K562 (cell line): ENCODE measurements at regions not wholly inside any gene's neighbourhood (a gene's known extent, or its start where the extent isn't known, plus 50 kb on each side); places are given as distances from the start of the nearest gene placed in this dataset.

Experiments
- ATAC-seq: fragments of 200-7000 bp; cut with Tn5 transposase; 3 replicates; pipeline ENCODE4 v1.9.1; 2020; ENCODE audit warnings: moderate library complexity
- BruUV-seq: library from RNA; stranded (reverse); fragments of 400-500 nt; replicated peaks from 2 replicates; lab custom pipeline; 2021; lab: Mats Ljungman, UMichigan
- CTCF ChIA-PET: fragments of 300-600 bp; formaldehyde crosslinking; extraction: SDS; loops from one replicate; lab custom pipeline; 2021; ENCODE audit warnings: low intra/inter-chr PET ratio; lab: Yijun Ruan, JAX
- POLR2A ChIA-PET: fragments of 300-600, 350-650 bp; sonication (Branson Sonifier 250); formaldehyde crosslinking; extraction: SDS; loops from one replicate; lab custom pipeline; 2021; ENCODE audit warnings: antibody characterized with exemption, inconsistent platforms; lab: Yijun Ruan, JAX
- DNase-seq, 4 experiments: peaks; one replicate each; pipeline versions ENCODE4 v3.0.0 to v3.0.0-alpha.2; 2011 to 2018; ENCODE audit warnings: low spot score in 3 of 4, mixed read lengths in 3 of 4; ENCODE audit errors: extremely low read depth in 1 of 4
- FAIRE-seq: peaks from 2 replicates; lab custom pipeline; 2011; peaks lifted over from hg19 to GRCh38; lab: Jason Lieb, UNC
- H2AFZ ChIP-seq: 2 replicates; pipeline ENCODE4 v1.6.0; 2011; ENCODE audit warnings: low read depth, low read length, control low read depth, inconsistent platforms
- H3K27ac ChIP-seq: fragments of 200-600 bp; 3 replicates; pipeline ENCODE4 v1.8.0; 2011; ENCODE audit warnings: low read depth, mild to moderate bottlenecking, control low read depth, inconsistent platforms, low read length, moderate library complexity, mixed read lengths; ENCODE audit errors: extremely low read depth
- H3K27me3 ChIP-seq, 2 experiments: fragments of 300-600 bp in 1 of 2; 2 replicates in 1 of 2; 3 replicates in 1 of 2; pipeline versions ENCODE4 v1.6.0 to v1.8.0; 2011; ENCODE audit warnings: inconsistent platforms in 2 of 2, low read length in 2 of 2, mild to moderate bottlenecking in 1 of 2, mixed read lengths in 1 of 2, moderate library complexity in 1 of 2; ENCODE audit not compliant: control insufficient read depth in 2 of 2, insufficient read depth in 2 of 2
- H3K36me3 ChIP-seq: fragments of 300-600 bp; 3 replicates; pipeline ENCODE4 v1.8.0; 2011; ENCODE audit warnings: mild to moderate bottlenecking, low read length, inconsistent platforms; ENCODE audit not compliant: control insufficient read depth, insufficient read depth
- H3K4me1 ChIP-seq, 2 experiments: fragments of 200-600 bp in 1 of 2; replicated peaks in 1 of 2; 2 replicates in 1 of 2; 3 replicates in 1 of 2; pipeline versions ENCODE4 v1.5.1 to v1.8.0; 2011; ENCODE audit warnings: inconsistent platforms in 2 of 2, low read length in 2 of 2, mild to moderate bottlenecking in 1 of 2, mixed read lengths in 1 of 2, moderate library complexity in 1 of 2; ENCODE audit not compliant: control insufficient read depth in 2 of 2, insufficient read depth in 2 of 2
- H3K4me2 ChIP-seq: 2 replicates; pipeline ENCODE4 v1.6.1; 2011; ENCODE audit warnings: low read length, control low read depth, inconsistent platforms, mixed read lengths; ENCODE audit not compliant: insufficient read depth
- H3K4me3 ChIP-seq: fragments of 200-600 bp; sonication (generic), shearing (Covaris generic); 2 replicates; pipeline ENCODE4 v1.5.1; 2016; ENCODE audit warnings: control low read depth, inconsistent platforms
- H3K79me2 ChIP-seq: fragments of 200-600 bp; 3 replicates; pipeline ENCODE4 v1.8.0; 2011; ENCODE audit warnings: low read length, inconsistent platforms; ENCODE audit not compliant: control insufficient read depth, insufficient read depth
- H3K9ac ChIP-seq, 2 experiments: 2 replicates each; pipeline versions ENCODE4 v1.6.0 to v1.6.1; 2011; ENCODE audit warnings: low read depth in 2 of 2, low read length in 2 of 2, control low read depth in 1 of 2, inconsistent platforms in 1 of 2, mild to moderate bottlenecking in 1 of 2, mixed read lengths in 1 of 2; ENCODE audit not compliant: insufficient read depth in 1 of 2
- H3K9me1 ChIP-seq: one replicate; pipeline ENCODE4 v1.6.0; 2011; ENCODE audit warnings: inconsistent platforms, mild to moderate bottlenecking, low read length, moderate library complexity; ENCODE audit not compliant: control insufficient read depth, insufficient read depth
- H3K9me3 ChIP-seq: replicated peaks from 2 replicates; pipeline ENCODE4 v1.5.1; 2011; ENCODE audit warnings: low read depth, low read length, inconsistent platforms; ENCODE audit not compliant: control insufficient read depth, insufficient read depth
- H4K20me1 ChIP-seq: replicated peaks from 2 replicates; pipeline ENCODE4 v1.6.1; 2011; ENCODE audit warnings: low read length, inconsistent platforms, mixed read lengths; ENCODE audit not compliant: control insufficient read depth, insufficient read depth
- CREBBP ChIP-seq: IDR thresholded peaks from one replicate; pipeline ENCODE4 v1.6.1; 2012; ENCODE audit warnings: low read depth, mild to moderate bottlenecking, control low read depth, inconsistent platforms, low read length
- DIDO1 ChIP-seq: fragments of 450-650 bp; IDR thresholded peaks from 2 replicates; pipeline ENCODE4 v1.6.1; 2016; ENCODE audit warnings: low read depth, missing biosample characterization, missing genetic modification characterization
- RHOXF2B ChIP-seq: fragments of 250-450 bp; sonication (Bioruptor Pico); conservative IDR thresholded peaks from 2 replicates; pipeline ENCODE4 v1.5.1; 2021
- ZBED1 ChIP-seq: IDR thresholded peaks from 2 replicates; pipeline ENCODE4 v1.6.1; 2014
- ZBTB33 ChIP-seq: sonication (generic); formaldehyde crosslinking; IDR thresholded peaks from 2 replicates; pipeline ENCODE4 v1.8.1; 2023; ENCODE audit warnings: mild to moderate bottlenecking, missing genetic modification reagents
- WGBS: fragments of 100-300 bp; shearing (Covaris generic); methylation state at CpG from one replicate; pipeline ENCODE4 v1.1.6; 2016; ENCODE audit warnings: low coverage, mixed read lengths; ENCODE audit not compliant: insufficient coverage; ENCODE audit errors: missing lambda C conversion rate; 5-methylcytosine and 5-hydroxymethylcytosine counted together
- in situ Hi-C: fragments of 300-500 bp; cut with MboI; formaldehyde crosslinking; loops from 4 replicates; pipeline ENCODE4 v1.15.0; 2018; ENCODE audit warnings: inconsistent platforms, mixed read lengths
- intact Hi-C: fragments of 100-400 bp; cut with micrococcal nuclease; formaldehyde crosslinking; loops from 2 replicates; pipeline ENCODE4 v1.14.2; 2022

DNA sequence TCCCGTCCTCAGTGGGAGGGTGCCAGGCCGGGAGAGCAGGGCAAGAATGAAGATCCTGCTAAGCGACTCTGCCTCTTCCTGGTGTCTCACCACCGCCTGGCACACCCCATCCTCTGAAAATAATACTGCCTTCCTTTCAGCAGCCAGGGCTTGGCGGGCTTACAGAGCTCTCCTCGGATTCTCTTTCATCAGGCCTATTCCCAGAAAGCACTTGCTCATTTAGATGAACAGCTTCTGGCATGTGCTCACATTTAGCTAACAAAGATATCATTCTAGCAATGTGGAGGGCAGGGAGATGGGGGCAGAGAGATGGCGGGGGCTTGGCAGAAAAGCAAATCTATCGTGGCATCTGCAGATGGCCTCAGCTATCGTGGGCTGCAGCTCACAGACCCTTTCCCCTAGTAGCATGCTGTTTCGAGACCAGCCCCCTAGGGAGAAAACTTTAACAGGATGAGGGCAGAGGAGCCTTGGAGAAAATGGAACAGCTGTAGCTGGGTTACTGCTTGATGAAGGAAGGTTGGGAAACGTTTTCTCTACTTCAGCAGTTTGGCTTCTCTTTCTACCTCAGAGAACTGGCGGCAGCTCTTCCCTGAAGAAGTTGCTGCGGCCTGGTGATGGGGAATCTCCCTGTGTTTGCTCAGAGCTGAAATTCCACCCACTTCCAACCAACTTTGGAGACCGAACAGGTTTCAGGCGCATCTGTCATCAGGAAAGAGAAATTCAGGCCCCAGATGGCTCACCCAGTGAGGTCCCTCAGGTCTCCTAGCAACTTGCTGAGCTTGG lies 102.1 kb downstream of the TMEM174 start:
- no peak overlapping the region for H2AFZ ChIP-seq
- WGBS = 0% methylated on average over 15 of the region's 15 CpGs
- DNase-seq (no peak), FAIRE-seq (no peak), ATAC-seq (no peak)
- H4K20me1 ChIP-seq = 0 out of 2 replicates have a peak, but pooled peaks cover 3% of the 10 kb centered on the region
- no peak for TF ChIP-seq CREBBP
- no peak for TF ChIP-seq DIDO1
- no peak for TF ChIP-seq RHOXF2B (CRISPR knock-in tag)
- no peak for TF ChIP-seq ZBTB33
- no peak for TF ChIP-seq ZBED1
- no peak overlapping the region for H3K27ac ChIP-seq
- no peaks in the 10 kb centered on the region for H3K36me3 ChIP-seq
- H3K4me3 ChIP-seq = no peak overlapping the region
- H3K9ac ChIP-seq = no peak overlapping the region
- in situ Hi-C loops = no loop called here
- intact Hi-C loops = no loop called here
- ChIA-PET CTCF (no interaction called here), POLR2A (no interaction called here)
- H3K27me3 ChIP-seq = peaks cover 25 to 27% of the 10 kb centered on the region in 2 experiments
- no TSS peak for BruUV-seq
- no peaks in the 10 kb centered on the region for H3K79me2 ChIP-seq
- H3K4me1 ChIP-seq = no peaks in the 10 kb centered on the region
- H3K4me2 ChIP-seq = no peak overlapping the region
- H3K9me3 ChIP-seq = no peaks in the 10 kb centered on the region
- peaks cover 4% of the 10 kb centered on the region for H3K9me1 ChIP-seq
